ENCODE measurements at regions not wholly inside any gene's neighbourhood (a gene's known extent, or its start where the extent isn't known, plus 50 kb on each side); places are given as distances from the start of the nearest gene placed in this dataset.

GRCh38 chr13:79906345-79906744, 425.4 kb downstream of the NDFIP2 start:
- TF ChIP-seq TAF1 (IDR thresholded peaks at IDR 0.05; ENCODE audit: borderline replicate concordance, insufficient read depth, low read length) = no peak
- no peak for TF ChIP-seq POLR2AphosphoS5 (IDR thresholded peaks at IDR 0.05; ENCODE audit: low read depth, low read length)
- no peak for TF ChIP-seq REST (IDR thresholded peaks at IDR 0.05; ENCODE audit: insufficient read depth in 1 of 2, low read depth in 2 of 2, low read length in 2 of 2)
- TF ChIP-seq SIN3A (IDR thresholded peaks at IDR 0.05; ENCODE audit: borderline replicate concordance, insufficient read depth, low read length) = no peak
- no peak for TF ChIP-seq FOXP2 (optimal IDR thresholded peaks at IDR 0.05; ENCODE audit: borderline replicate concordance, extremely low read depth, extremely low read length, insufficient read depth)

GRCh38 chr13:79905018-79905417, 424.1 kb downstream of the NDFIP2 start:
- no peak for TF ChIP-seq SIN3A (IDR thresholded peaks at IDR 0.05; ENCODE audit: borderline replicate concordance, insufficient read depth, low read length)
- TF ChIP-seq REST (IDR thresholded peaks at IDR 0.05; ENCODE audit: insufficient read depth in 1 of 2, low read depth in 2 of 2, low read length in 2 of 2) = no peak
- TF ChIP-seq TAF1 (IDR thresholded peaks at IDR 0.05; ENCODE audit: borderline replicate concordance, insufficient read depth, low read length) = no peak

- TF ChIP-seq POLR2AphosphoS5 (IDR thresholded peaks at IDR 0.05; ENCODE audit: low read depth, low read length) (no peak), FOXP2 (optimal IDR thresholded peaks at IDR 0.05; ENCODE audit: borderline replicate concordance, extremely low read depth, extremely low read length, insufficient read depth) (no peak), REST (IDR thresholded peaks at IDR 0.05; ENCODE audit: insufficient read depth in 1 of 2, low read depth in 2 of 2, low read length in 2 of 2) (no peak), TAF1 (IDR thresholded peaks at IDR 0.05; ENCODE audit: borderline replicate concordance, insufficient read depth, low read length) (no peak), SIN3A (IDR thresholded peaks at IDR 0.05; ENCODE audit: borderline replicate concordance, insufficient read depth, low read length) (no peak)
These were observed 423.6 kb downstream of the NDFIP2 start for GRCh38 chr13:79904581-79904980.

GRCh38 chr13:79901336-79901735, 420.4 kb downstream of the NDFIP2 start:
- TF ChIP-seq TAF1 (IDR thresholded peaks at IDR 0.05; ENCODE audit: borderline replicate concordance, insufficient read depth, low read length) (no peak), SIN3A (IDR thresholded peaks at IDR 0.05; ENCODE audit: borderline replicate concordance, insufficient read depth, low read length) (no peak), POLR2AphosphoS5 (IDR thresholded peaks at IDR 0.05; ENCODE audit: low read depth, low read length) (no peak)

GRCh38 chr13:79900356-79900755, 419.4 kb downstream of the NDFIP2 start:
- no peak for TF ChIP-seq TAF1 (IDR thresholded peaks at IDR 0.05; ENCODE audit: borderline replicate concordance, insufficient read depth, low read length)
- no peak for TF ChIP-seq POLR2AphosphoS5 (IDR thresholded peaks at IDR 0.05; ENCODE audit: low read depth, low read length)
- no peak for TF ChIP-seq REST (IDR thresholded peaks at IDR 0.05; ENCODE audit: insufficient read depth in 1 of 2, low read depth in 2 of 2, low read length in 2 of 2)
- TF ChIP-seq FOXP2 (optimal IDR thresholded peaks at IDR 0.05; ENCODE audit: borderline replicate concordance, extremely low read depth, extremely low read length, insufficient read depth) = no peak
- no peak for TF ChIP-seq SIN3A (IDR thresholded peaks at IDR 0.05; ENCODE audit: borderline replicate concordance, insufficient read depth, low read length)

Measured in PFSK-1 (cell line).